GM19372 (cell line): ENCODE measurements at regions not wholly inside any gene's neighbourhood (a gene's known extent, or its start where the extent isn't known, plus 50 kb on each side); places are given as distances from the start of the nearest gene placed in this dataset.

Experiments used
- ATAC-seq: cut with Tn5 transposase; IDR thresholded peaks from one replicate; pipeline ENCODE4 v1.9.1; 2021; ENCODE audit warnings: mild to moderate bottlenecking, low read depth, moderate library complexity; ENCODE audit not compliant: unreplicated experiment

DNA sequence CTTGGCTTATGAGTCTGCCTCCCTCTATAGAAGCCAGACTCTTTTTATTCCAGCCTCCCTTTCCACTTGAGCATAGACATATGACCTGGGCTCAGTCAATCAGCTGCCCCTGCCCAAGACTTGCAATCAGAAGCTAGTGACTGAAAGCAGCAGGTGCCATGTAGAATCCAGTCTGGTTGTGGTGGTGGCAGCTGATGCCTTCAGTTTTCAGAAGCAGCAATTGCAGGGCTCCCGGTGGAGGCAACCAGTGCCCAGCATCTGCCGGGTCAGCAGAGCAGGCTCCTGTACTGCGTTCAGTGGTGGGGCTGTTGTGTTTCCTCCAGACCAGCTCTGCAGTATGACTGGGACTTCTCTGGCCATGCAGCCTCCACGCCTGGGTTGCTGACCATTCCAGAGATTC, 53.9 kb upstream of the PALM2AKAP2 start:
- ATAC-seq, result no peak

DNA sequence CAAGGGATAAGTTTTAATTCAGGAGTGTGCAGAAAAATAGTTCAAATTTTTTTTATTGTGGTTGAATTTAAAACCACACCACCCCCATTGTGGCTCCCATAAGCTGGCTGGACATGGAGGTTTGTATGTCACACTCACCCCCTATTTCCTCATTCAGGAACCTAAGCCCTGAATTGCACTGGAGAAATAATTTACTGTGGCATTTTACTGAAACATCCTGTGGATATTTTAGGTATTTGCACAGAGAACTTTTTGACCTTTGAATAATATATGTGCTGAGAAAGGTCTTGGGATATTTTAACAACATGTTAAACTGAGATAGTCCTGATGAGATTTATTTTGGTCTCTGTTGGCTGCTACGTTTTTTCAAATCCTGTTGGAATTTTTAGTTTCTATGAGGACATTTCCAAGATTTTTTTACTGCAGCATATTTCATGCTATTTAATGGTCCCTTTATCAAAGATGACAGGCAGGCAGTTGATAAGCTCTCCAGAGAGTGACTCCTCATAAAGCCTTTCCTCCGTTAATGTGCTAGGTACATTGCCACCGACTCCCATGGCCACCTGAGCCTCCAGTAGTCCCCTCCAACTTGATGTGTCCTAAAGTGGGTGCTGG, 51.2 kb upstream of the PALM2AKAP2 start:
- no peak for ATAC-seq

DNA sequence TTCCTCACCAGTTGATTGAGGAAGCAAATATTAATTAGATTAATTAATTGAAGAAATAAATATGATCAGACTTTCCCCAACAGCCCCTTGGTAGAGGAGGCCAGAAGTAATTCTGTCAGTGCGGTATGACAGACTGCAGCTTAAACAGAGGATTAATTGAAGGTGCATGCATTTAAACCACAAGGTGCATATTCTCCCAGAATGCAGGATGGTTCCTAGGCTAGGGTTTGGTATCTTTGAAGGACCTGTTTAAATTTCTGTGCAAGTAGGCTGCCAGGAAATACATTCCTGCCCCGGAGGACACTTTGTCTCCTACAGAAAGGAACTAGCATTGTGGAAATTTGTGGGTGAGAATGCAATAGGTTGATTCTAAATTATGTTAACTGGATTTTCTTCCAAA, 50.5 kb upstream of the PALM2AKAP2 start:
- ATAC-seq, result no peak
